ENCODE measurements at regions not wholly inside any gene's neighbourhood (a gene's known extent, or its start where the extent isn't known, plus 50 kb on each side); places are given as distances from the start of the nearest gene placed in this dataset.

GRCh38 chr5:167652690-167653089, 638.8 kb upstream of the WWC1 start:
- no peak for DNase-seq

- DNase-seq, result no peak
Observed at GRCh38 chr5:167653645-167654106, 637.8 kb upstream of the WWC1 start.

- no peak for DNase-seq
Observed at GRCh38 chr5:167657016-167657415, 634.4 kb upstream of the WWC1 start.

GRCh38 chr5:167658889-167659288, 632.6 kb upstream of the WWC1 start:
- no peak for DNase-seq

GRCh38 chr5:167661605-167662004, 629.8 kb upstream of the WWC1 start:
- DNase-seq, result no peak

DNA sequence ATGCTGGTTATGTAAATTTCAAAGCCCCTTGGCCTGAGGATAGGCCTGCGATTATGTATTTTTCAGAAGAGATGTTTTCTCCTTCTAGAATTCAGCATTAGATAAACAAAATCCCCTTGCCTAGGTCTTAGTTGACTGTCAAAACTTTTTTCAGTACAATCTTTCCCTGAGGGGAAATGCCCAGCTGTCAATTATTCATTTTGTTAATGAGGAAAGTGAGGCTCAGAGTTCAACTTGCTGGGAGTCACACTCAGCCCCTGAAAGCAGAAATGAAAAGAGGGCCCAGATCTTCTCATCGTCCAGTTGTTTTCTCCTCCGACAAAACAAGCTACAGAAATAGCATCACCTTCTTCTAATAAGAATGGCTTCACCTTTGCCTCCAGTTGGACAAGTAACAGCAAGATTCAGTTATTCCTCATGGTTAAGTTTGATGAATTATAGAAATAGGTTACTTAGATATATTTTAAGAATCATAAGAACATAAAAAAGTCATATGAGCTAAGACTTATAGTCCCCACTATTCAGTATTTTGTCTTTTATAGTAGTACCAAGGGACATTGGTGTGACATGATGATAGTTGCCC, 627.1 kb upstream of the WWC1 start:
- DNase-seq, result no peak

DNA sequence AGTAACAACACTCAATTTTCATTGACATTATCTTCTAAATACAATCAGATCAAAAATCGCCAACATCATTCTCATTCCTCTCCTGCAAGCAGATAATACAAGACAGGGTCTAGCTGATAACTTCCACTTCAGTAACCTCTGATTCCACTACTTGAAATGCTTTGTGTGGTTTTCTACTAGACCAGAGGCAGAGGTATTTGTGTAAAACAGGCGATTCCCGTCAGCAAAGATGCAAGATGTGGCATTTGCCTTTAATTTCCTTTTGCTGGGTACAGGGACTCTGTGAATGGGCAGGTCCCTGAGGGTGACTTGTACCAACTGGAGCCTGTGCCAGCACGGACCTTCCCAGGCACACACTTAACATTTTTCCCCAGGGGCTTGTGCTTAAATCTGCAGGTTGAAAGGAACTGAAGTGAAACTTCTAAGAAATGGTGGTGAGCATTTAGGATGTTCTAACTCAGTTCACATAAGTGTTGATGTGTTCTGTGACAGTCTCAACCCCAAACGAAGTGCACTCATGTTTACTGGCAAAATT, 625.5 kb upstream of the WWC1 start:
- DNase-seq, result no peak

- DNase-seq, result no peak
Observed at GRCh38 chr5:167671176-167671575, 620.3 kb upstream of the WWC1 start.

DNA sequence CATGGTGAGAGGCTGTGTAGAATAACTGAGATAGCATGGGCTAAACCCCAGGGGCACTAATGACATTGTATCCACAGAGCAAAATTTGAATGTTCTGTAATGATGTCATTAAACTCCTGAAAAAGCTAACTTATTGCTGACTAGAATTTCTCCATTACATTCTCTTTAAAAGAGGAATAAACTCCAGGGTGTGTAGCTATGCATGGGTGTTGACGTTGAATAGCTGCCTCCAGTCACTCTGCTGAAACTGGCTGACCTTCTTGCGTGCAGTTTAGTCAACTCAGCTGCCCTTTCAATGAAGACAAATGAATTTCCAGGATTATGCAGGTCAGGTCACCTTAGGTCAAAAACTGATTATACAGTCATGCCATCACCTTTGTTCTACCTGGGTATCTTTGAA, 617.5 kb upstream of the WWC1 start:
- no peak for DNase-seq

DNA sequence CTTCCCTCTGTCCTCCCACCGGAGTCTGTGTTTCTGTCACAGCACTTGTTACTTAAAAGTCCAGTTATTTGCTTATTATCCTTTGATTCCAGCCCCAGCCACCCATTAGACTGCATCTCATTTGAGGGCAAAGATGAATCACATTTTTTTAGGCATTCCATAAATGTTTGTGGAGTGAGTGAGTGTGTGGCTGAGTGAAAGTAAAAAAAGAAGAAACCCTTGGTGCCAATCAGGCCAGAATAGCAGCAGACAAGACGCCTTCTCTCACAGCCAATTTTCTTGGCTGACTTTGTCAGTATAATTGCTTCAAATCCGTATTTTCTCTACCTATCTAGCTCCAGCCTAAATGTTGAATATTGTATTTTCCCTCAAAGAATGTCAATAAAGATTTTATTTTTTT, 613.0 kb upstream of the WWC1 start:
- no peak for DNase-seq

DNA sequence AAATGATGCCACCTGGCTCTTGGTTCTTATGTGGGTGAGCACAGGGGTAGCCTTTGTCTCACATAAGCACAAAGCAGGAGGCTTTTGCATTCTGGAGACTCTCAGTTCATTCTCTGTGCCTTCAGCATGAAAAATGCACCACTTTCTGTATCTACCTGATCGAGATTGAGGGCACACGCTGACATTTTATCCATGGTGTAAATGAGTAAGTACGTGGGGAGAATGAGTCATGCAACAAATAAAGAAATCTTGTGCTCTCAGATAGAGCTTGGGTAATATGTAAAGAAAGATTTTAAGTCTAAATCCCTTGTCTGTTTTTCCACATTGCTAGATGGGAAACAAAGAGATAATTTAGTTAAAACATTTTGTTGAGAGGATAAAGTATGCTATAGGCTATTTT, 607.2 kb upstream of the WWC1 start:
- no peak for DNase-seq

DNA sequence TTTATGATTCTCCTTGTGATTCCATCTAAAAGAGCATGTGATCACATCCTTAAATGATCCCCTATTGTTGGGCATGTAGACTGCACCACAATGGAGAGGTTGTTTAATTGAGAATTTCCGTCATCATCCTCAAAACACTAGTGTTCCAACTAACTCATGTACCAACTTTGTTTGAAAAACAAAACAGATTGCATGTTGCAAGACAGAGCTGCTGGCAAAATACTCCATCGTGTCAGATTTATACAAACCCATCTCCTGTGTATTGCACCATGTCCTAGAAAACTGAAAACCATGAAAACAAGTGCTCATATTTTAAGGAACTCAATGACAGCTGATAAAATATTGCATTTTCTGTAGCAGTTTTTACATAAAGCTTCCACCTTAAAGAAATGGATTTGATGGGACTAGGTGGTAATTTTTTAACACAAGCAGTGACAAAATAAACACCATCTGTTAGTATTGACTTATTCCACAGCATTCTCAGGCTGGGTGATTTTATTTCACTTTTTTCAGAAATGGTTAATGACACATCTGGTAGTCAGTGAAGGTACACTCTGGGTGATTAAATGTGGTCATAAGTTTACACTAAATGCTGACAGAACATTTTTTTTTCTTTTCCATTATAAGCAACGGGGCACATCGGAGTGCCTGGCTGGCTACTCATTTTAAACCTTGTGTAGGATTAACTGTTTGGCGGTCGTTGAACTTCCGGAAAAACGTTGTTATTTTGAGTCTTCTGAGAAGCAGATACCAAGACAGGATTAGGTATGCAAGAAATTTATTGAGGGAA, 602.9 kb upstream of the WWC1 start:
- no peak for DNase-seq

- no peak for DNase-seq
Observed at GRCh38 chr5:167694325-167695147, 596.9 kb upstream of the WWC1 start.

- DNase-seq, result no peak
Observed at GRCh38 chr5:167696558-167697314, 594.7 kb upstream of the WWC1 start.

- no peak for DNase-seq
Observed at GRCh38 chr5:167699432-167699831, 592.0 kb upstream of the WWC1 start.

DNA sequence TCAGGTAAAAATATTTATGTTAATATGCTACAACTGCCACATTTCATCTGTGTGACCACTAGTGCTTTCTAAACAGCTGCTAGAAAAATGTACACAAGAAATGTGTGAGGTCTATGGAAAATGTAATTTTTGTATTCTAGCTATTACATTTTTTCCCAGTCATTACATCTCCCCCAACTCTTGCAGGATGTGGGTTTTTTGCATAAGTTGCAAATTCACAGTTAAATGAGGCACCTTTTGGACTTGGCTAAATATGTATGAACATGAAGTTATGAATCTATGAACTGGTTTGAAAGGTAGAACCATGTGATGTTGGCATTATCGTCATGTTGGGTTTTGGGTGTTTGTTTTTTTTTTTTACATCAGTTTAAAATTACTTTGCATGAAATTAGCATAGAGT, 590.4 kb upstream of the WWC1 start:
- no peak for DNase-seq

- DNase-seq, result no peak
Observed at GRCh38 chr5:167702014-167702413, 589.4 kb upstream of the WWC1 start.

- no peak for DNase-seq
Observed at GRCh38 chr5:167708449-167708848, 583.0 kb upstream of the WWC1 start.

- no peak for DNase-seq
Observed at GRCh38 chr5:167709625-167710024, 581.8 kb upstream of the WWC1 start.

GRCh38 chr5:167710444-167711073, 580.9 kb upstream of the WWC1 start:
- no peak for DNase-seq

DNA sequence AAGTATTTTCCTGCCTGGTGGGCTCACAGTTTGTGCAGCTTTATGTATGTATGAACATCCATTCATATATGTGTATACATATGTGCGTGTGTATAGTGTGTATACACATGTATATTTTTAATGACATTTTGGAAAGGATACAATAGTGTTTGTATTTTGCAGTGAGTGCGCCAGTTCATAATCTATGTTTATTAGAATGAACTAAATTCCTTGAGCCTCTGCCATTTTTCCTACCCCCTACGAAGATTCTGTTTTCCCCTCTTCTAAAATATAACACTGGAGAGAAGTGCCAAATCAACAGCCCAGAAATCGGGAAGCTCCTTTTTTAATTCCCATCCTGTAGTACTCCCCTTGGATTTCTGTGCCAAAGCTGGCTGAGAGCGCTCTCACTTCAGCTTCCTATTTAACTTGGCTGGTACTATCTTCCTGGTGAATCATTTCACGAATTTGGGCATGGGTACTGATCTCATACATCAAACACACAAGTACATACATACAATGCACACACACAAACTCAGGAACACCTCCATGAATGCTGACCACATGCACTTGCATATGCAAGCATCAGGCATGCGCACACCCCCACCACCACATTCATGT, 578.4 kb upstream of the WWC1 start:
- no peak for DNase-seq

- DNase-seq, result no peak
Observed at GRCh38 chr5:167713896-167714295, 577.5 kb upstream of the WWC1 start.

All from dermis blood vessel endothelial cell (primary cell).